GM18858 (cell line): ENCODE measurements at regions not wholly inside any gene's neighbourhood (a gene's known extent, or its start where the extent isn't known, plus 50 kb on each side); places are given as distances from the start of the nearest gene placed in this dataset.
"Not testable (repeated sequence)": the region's sequence is repeated elsewhere in the genome, so short reads cannot be mapped to it uniquely, and the experiment has no call there.

Source experiments
- ATAC-seq: cut with Tn5 transposase; IDR thresholded peaks from one replicate; pipeline ENCODE4 v1.9.1; 2021; ENCODE audit not compliant: unreplicated experiment

DNA sequence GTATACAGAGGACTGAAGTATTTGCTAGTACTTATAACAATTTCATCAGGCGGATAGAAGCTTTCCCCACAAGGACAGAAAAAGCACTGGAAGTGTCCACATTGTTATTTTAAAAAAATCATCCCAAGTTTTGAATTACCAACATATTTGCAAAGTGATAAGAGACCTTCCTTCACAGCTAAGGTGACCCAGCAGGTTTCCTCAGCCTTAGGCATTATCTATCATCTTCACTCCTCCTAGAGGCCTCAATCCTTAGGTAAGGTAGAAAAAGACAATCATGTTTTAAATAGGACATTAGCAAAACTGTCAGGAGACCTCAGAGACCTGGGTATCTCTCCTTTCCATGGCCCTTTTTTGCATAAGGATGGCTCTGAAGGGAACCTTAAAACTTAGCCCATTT is 72.5 kb upstream of the CHD6 start:
- ATAC-seq: no peak

DNA sequence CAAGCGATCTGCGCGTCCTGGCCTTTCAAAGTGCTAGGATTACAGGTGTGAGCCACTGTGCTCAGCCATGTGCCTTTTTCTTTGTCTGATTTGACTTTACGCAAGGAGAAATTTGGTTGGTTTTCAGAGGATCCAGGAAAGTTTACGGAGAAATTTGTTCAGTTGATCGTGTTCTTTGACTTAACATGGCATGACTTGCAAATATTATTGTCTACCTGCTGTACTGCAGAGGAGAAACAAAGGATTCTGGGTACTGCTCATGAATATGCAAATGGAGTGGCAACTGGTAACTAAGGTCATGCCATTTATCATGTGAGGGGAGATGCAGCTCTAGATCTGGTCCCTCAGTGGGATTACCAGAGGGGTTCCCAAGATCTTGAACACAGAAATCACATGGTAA is 68.8 kb upstream of the CHD6 start:
- no peak for ATAC-seq

DNA sequence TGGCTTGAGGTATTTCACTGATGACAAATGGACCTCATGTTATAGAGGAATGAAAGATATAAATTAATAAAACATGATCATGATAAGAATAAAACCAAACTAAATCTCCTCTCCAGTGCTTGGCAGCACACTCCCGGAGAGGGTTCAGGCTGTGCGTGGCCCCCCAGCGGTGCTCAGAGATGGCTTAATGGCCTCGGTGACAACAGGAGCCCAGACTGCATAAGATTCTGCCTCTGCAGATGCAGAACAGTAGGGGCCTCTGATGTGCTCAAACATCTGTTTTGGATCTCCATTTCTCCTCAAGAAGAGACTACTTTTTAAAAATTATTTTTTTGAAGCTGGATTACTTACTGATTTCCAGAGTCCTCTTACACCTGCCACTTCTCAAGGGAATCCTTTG is 67.0 kb upstream of the CHD6 start:
- not testable (repeated sequence) for ATAC-seq

DNA sequence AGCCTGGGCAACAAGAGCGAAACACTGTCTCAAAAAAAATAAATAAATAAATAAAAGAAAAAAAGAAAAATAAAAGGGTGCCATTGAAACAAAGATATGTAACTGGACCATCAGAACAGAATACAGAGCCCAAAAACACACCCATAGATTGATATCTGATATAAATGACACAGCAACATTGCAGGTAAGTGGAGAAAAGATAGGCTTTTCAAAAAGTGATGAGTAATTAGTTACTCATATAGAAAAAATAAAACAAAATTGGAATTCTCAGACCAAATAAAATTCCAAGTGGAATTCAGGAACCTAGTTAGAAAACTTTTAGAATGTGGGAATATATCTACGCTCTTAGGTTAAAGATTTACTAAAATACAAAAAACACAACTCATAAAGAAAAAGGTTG is 60.6 kb upstream of the CHD6 start:
- no peak for ATAC-seq

DNA sequence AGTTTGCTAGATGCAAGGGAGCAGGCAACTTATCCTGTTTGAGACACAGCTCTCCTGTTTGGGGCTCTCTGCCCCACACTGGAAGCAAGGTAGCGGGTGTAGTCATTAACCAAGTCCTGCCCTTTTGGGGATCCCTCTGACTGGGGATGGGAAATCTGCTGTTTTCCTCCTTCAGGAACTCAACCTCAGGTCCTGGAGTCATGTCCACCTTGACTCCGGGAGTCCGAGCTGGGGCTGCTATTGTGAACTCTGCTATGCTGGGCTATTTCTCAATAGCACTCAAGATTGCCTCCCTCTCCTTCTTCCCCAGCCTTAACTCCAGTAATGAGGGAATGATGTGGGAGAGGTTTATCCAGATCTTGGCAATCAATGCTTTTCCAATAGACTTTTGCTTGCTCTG is 54.1 kb upstream of the CHD6 start:
- no peak for ATAC-seq

DNA sequence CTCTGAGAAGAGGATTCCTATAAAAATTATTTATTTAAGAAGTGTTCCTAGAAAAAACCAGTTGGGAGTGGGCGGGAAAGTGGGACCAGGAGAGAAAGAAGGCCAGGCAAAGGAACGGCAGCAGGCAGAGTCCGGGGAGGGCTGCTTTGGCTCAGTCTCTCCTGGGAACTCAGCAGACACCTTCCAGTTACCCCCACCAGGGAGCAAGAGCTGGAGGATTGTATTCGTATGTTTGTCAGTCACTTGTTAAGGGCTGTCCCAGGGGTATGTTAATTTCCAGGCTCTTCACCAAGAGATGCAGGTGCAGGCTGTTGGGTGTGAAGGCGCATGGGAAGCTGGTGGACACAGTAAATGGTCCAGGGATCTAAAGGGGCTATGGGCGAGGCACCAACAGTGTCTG is 53.0 kb upstream of the CHD6 start:
- no peak for ATAC-seq

DNA sequence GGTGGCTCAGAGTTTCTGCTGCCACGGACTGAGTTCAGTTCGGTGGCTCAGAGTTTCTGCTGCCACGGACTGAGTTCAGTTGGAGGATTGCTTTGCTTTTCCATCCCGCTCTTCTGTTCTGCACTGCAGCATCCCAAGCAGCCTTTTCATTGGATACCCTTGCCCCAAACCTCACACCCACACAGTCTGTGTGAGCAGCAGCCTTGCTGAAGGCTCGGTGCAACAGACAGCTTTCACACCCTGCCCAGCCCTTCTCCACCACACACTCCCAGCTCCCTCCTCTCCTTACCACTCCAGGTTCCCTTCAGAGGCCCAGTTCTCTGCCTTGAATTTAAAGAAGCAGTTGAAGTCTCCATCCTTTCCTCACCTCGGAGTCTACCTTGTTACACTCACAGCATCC is 52.5 kb upstream of the CHD6 start:
- ATAC-seq: no peak

DNA sequence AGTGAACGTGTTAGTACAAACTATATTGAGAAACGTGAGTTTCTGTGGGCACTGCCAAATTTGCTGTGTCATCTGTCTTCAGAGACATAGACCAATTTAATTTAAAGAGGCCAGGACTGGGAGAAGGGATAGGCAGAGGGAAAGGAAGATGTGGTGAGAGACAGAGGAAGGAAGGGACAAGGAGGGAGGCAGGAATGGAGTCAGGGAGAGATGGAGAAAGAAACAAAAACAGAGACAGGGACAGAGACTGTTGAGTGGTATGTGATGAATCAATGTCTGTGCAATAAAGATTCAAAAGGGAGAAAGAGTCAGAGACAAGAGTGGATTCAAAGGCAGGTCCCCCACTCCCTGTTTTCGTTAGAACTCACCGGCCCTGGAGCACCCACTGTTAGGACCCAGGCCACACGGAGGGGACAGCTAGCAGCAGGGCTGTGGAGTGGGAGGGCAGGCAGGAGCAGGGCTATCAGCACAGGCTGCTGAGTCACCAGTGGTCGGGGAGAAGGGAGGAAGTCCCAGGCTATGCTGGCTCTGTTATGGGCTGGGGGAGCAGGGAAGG is 51.6 kb upstream of the CHD6 start:
- no peak for ATAC-seq

DNA sequence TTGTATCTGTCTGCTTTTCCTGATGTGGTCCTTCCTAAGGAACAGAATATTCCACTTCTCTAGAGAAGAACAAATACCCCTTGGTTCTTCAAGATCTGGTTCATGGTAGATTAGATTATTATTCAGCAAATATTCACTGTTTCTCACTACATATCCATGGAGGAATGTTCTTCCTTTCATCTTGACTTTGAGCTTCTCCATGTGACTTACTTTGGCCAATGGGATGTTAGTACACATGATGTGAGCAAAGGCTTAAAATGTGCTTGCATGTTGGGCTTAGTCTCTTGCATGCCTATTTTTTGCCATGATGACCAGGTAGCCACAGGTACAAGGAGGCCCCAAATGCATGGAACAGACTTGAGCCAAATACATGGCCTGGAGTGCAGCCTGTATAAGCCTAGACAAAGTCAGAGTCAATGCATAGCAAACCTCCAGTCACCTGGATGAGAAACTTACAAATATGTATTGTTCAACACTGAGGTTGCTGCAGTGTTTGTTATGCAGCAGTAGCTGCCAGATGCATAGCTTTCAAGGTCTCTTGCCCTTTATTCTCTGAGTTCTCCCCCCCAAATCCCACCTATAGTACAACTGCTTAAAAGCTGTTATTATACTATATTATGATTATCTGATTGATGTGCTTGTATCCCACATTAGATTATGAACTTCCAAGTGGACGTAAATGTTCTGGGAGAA is 50.0 kb upstream of the CHD6 start:
- ATAC-seq: no peak
